NCI-H82 (cell line): ENCODE measurements at regions not wholly inside any gene's neighbourhood (a gene's known extent, or its start where the extent isn't known, plus 50 kb on each side); places are given as distances from the start of the nearest gene placed in this dataset.

ENCODE experiments used
- DNase-seq: peaks from one replicate; lab custom pipeline; 2025; lab: John Stamatoyannopoulos, UW

DNA sequence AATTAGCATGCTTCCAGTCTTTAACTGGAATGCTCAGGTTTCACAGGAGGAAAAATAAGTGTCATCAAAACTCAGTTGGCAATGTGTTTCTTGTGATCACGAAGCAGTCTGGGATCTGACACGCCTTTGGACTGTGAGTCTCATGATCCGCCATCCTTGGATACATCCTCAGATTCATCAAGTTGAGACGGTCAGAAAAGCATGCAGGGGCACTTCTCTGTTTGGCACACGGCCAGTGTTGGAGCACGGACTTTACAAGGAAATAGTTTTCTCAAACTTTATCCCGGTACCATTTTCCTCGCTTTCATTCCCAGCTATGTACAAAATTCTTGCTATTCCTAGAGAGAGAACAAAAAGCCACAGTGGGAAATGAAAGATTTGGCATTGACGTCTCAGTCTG, 88.4 kb upstream of the PARP11 start:
- DNase-seq = no peak

GRCh38 chr12:3959799-3960560, 86.8 kb upstream of the PARP11 start:
- no peak for DNase-seq

GRCh38 chr12:3958534-3958933, 85.3 kb upstream of the PARP11 start:
- DNase-seq = no peak

- DNase-seq = no peak
Measured at GRCh38 chr12:3951380-3952135, 78.4 kb upstream of the PARP11 start.

DNA sequence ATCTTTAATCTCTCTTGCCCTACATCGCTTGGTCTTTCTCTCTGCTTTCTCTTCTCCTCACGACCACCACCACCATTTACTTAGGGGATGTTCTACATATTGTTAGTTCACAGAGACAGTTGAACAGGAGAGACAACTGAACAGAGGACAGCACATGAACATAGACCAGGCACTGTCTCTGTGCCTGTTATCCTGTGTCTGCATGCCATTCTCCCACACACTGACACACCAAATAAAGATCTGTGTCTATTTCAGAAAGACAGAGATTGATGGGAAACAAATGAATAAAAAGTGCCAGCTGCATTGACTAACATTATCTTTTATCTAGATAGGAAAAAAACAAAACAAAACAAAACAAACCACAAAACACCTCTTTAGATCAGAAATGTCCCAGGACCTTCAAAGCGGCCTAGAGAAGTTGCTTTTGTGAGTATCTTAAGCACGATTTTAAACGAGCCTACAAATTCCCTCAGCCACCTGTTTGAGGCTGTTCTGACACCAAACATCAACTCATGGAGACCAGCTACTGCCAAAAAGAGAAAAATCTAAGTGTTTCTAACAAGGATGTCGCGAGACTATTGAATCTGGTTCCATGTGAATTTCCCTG, 77.6 kb upstream of the PARP11 start:
- no peak for DNase-seq

- DNase-seq = no peak
Measured at GRCh38 chr12:3947781-3948180, 74.6 kb upstream of the PARP11 start.

DNA sequence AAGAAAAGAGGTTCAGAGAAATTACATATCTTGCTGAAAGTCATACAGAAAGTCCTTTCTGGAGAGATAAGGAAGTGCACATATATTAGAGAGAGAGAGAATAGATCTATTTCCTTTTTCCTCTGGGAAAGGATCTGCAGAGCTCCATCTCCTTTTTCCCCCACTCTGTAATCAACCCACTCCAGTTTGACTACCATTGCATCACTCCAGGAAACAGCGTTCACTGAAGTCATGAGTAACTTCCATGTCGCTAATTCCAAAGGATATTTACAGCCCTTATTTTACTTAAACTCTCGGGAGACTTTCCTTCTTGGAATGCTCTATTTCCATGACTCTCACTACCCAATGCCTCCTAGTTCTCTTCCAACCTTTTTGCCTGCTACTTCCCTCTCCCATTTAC, 72.5 kb upstream of the PARP11 start:
- DNase-seq = no peak

DNA sequence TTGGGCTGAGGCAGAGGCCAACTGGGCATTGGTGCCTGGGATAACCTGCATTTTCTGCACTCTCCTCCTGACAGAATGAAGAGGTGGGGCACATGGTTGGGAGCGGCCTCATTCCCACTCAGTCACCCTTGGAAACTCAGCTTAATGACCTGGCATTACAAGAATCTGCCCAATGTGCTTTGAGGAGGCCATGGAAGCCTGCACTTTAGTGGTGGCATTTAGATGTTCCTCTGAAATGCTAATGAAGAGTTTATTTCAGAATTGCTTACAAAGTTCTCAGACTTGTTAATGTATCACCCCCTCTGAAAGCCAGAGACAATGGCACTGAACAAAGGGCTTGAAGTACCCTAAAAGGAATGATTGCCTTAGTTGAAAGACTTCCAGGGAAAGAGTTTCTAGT, 71.4 kb upstream of the PARP11 start:
- DNase-seq = no peak

DNA sequence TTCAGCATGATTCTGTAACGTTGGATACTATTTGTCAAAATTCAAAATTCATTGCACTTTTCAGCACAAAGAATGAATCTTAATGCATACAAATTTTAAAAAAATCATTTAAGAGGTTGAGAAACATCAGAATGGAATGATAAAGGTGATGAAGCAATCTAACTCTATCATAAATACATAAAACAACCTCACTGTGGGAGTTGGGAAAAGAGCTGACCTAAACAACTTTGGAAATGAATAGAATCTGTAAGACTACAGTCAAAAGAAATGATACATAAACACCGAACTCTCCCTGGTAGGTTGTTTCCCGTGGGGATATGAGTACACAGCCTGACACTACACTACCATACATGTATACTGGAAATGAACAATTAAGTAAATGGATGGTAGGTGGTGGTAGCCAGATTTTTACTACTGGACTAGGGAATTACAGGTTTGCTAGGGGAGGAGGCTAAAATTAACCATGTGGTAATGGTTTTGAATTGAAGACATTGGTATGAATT, 64.9 kb upstream of the PARP11 start:
- DNase-seq = no peak

DNA sequence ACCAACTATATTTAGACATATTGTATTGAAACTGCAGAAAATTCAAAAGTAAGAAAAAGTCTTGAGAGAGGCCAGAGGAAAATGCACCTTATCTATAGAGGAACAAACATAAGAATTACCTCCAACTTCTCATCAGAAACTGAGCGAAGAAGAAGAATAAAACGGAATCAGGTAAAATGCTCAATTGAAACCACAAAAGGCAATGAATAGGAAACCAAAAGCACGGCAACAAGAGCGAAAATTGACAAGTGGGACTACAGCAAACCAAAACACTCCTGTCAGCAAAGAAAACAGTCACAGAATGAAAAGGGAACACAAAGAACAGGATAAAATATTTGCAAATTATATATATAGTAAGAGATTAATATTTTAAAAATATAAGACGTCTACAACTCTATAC, 61.9 kb upstream of the PARP11 start:
- DNase-seq = no peak

DNA sequence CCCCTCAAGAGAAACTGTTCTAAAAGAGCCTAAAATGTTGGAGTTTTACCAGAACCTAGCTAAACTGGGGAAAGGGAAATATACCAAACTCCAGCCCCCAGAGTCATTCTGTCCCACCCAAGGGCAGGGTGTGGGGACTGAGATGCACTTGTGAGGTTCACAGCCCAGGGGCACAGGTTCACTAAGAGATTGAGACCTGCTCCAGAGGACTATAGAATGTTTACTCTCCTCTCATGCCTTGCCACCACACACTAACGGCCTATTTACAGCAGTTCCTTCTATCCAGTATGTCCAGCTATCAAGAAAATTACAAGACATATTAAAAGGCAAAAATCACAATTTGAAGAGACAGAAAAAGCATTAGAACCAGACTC, 60.6 kb upstream of the PARP11 start:
- DNase-seq = no peak

- DNase-seq = no peak
Measured at GRCh38 chr12:3933074-3933818, 60.0 kb upstream of the PARP11 start.

GRCh38 chr12:3931776-3932175, 58.6 kb upstream of the PARP11 start:
- DNase-seq = no peak

DNA sequence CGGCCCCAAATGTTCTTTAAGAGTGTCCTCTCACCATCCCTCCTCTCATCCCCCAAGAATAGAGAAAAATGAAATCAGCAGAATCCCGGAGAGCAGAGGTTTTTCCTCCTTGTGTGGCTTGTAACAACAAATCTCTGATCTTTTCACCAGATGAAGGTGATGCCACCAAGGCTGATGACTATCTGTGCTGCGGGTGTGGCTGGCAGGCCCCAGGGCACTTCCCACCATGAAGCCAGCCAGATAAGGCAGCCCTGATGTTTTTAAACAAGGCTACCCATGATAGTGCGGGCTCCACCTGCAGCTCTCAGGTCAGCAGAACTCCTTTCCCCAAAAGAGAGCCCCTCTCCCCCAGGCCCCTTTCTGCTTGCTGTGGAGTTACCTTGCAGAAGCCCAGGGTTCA, 58.0 kb upstream of the PARP11 start:
- no peak for DNase-seq

DNA sequence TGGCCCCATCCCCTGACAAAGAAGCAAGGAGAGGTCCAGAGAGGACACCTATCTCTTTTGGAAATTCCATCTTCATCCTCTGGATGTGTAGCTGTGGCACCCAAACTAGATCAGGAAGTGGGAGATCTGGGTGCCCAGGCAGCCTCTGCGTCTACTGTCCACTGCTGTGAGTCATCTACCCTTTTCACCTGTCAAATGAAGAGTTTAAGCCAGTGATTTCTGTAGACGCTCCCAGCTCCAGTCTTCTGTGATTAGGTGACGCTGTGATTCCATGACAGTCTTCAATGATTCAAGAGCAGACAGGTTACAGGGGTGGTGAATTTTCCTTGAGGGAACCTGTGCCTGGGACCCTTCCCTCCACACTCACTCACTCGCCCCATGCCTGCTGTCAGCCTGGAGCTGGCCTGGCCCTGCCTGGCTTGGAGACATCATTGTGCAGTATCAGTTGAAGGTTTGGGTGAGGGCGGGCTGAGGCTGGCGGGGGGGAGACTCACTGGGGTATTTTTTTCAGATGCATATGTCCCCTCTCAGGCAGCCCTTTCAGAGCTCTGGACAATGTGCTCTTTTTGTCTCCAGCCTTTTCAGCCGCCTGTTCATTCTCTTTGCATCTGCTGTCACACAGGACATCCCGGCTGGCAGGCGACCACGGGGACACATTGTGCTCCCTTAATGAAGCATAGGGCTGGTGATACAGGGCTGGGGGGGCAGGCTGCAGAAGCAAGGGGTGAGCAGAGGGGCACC, 56.8 kb upstream of the PARP11 start:
- no peak for DNase-seq

DNA sequence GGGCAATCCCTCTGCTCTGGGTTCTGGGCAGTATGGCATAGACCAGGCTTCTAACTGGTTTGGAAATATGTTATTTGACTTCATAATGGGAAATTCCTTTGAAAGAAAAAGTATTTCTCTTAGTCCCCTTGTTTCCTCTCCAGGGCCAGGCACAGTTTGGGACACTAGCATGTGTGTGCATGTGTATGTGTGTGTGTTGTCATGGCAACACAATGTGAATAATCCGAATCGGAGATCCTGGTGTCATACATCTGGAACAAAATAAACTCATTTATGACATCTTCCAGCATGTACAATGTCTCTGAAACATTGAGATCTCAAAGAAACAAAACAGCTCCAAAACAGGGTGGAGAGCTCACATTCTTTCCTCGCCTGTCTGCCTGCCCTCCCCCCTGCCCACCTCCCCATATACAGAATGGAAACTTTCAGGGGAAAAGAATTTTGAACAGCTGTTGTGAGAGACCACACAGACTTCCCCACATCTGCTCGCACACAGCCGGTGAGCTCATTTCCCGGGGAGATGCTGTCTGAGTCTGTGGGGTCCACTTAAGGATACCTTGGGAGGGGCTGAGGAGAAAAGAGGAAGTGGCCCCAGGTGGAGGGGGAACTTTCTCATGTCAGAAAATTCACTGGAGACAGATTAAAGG, 55.5 kb upstream of the PARP11 start:
- no peak for DNase-seq

GRCh38 chr12:3925621-3926020, 52.4 kb upstream of the PARP11 start:
- DNase-seq = no peak

- no peak for DNase-seq
Measured at GRCh38 chr12:3924761-3925160, 51.6 kb upstream of the PARP11 start.

DNA sequence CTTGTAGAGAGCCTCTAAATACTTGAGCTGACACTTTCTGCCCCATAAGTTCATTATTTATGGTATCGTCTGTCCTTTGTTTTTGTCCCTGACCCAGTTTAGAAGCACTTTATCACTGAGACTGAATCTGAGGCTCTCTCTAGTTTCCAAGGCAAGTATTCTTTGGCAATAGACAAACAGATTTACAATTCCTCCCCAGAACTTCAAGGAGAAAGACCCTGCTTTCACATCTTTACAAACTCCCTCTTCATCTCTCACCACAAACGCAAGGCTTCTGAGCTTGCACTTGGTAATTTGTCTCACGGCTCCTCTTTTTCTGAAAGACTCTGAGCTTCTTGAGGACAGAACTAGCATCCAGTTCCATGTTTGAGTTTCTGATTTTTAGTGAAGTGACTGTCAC, 49.8 kb upstream of the PARP11 start:
- no peak for DNase-seq
